ENCODE measurements at regions not wholly inside any gene's neighbourhood (a gene's known extent, or its start where the extent isn't known, plus 50 kb on each side); places are given as distances from the start of the nearest gene placed in this dataset.

DNA sequence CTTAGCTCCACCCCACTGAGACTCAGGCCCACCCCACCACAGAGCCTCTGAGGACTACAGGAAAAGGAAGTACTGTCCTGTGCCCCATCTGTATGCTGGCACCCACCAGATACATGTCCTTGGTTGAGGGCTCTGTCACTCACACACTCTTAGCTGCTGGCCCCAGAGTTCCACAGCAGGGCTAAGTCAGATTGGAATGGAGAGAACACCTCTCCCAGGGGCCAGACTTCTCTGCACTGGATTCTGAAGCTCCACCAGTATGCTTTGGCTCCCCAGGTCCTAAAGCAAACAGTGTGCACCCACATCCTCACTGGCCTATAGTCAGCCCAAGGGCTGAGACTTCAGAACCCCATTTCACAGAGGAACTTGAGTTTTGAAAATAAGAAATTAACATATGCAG is 103.2 kb upstream of the PPP2R2D start:
- H3K27ac Mint-ChIP-seq, result no peak overlapping the region
- TF ChIP-seq, protein P1, sequence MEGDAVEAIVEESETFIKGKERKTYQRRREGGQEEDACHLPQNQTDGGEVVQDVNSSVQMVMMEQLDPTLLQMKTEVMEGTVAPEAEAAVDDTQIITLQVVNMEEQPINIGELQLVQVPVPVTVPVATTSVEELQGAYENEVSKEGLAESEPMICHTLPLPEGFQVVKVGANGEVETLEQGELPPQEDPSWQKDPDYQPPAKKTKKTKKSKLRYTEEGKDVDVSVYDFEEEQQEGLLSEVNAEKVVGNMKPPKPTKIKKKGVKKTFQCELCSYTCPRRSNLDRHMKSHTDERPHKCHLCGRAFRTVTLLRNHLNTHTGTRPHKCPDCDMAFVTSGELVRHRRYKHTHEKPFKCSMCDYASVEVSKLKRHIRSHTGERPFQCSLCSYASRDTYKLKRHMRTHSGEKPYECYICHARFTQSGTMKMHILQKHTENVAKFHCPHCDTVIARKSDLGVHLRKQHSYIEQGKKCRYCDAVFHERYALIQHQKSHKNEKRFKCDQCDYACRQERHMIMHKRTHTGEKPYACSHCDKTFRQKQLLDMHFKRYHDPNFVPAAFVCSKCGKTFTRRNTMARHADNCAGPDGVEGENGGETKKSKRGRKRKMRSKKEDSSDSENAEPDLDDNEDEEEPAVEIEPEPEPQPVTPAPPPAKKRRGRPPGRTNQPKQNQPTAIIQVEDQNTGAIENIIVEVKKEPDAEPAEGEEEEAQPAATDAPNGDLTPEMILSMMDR (IDR thresholded peaks at IDR 0.05), result no peak
- H3K4me3 Mint-ChIP-seq, result no peak overlapping the region
- H3K36me3 Mint-ChIP-seq, result peaks cover 11% of the 10 kb centered on the region
- no peaks in the 10 kb centered on the region for H3K4me1 ChIP-seq (ENCODE audit: control insufficient read depth, insufficient read depth, low read length)
- H3K27ac ChIP-seq (ENCODE audit: low read length), result no peak overlapping the region
- H3K4me1 Mint-ChIP-seq, result no peaks in the 10 kb centered on the region
- H3K27me3 ChIP-seq (ENCODE audit: control insufficient read depth, insufficient read depth, low read length), result no peaks in the 10 kb centered on the region
- no peaks in the 10 kb centered on the region for H3K9me3 ChIP-seq (ENCODE audit: control insufficient read depth, insufficient read depth, low read length)
- no peak for DNase-seq
- intact Hi-C loops (cut with micrococcal nuclease), result no loop called here
- no peaks in the 10 kb centered on the region for H3K36me3 ChIP-seq (ENCODE audit: control insufficient read depth, insufficient read depth, low read length)
- no peak for ATAC-seq
- H3K9me3 Mint-ChIP-seq, result peaks cover 3 to 7% of the 10 kb centered on the region in 2 donors
- H3K4me3 ChIP-seq (ENCODE audit: low read length), result no peak overlapping the region
- peaks cover 14 to 17% of the 10 kb centered on the region in 2 donors for H3K27me3 Mint-ChIP-seq (ENCODE audit: low read depth in 2 of 2)

DNA sequence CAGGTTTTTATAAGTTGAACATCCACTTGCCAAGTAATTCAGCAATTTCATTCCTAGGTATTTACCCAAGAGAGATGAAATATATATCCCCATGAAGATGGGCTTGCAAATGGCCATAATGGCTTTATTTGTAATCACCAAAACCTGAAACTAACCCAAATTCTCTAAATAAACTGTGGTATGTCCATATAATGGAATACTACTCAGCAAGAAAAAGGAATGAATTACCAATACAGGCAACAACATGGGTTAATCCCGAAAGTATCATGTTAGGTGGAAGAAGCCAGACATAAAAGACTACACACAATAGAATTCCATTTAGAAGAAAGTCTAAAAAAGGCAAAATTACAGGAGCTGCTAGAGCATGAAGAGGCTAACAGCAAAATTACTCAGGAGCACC is 101.4 kb upstream of the PPP2R2D start:
- Mint-ChIP-seq H3K9me3 (peaks cover 3 to 7% of the 10 kb centered on the region in 2 donors), H3K36me3 (peaks cover 11% of the 10 kb centered on the region), H3K27me3 (ENCODE audit: low read depth in 2 of 2) (peaks cover 16 to 19% of the 10 kb centered on the region in 2 donors), H3K4me1 (no peaks in the 10 kb centered on the region), H3K27ac (no peak overlapping the region), H3K4me3 (no peak overlapping the region)
- H3K36me3 ChIP-seq (ENCODE audit: control insufficient read depth, insufficient read depth, low read length), result no peaks in the 10 kb centered on the region
- intact Hi-C loops (cut with micrococcal nuclease), result no loop called here
- WGBS (ENCODE audit: insufficient coverage), result no CpG with 5 or more reads among the region's 1 CpG
- H3K4me3 ChIP-seq (ENCODE audit: low read length), result no peak overlapping the region
- H3K4me1 ChIP-seq (ENCODE audit: control insufficient read depth, insufficient read depth, low read length), result no peaks in the 10 kb centered on the region
- TF ChIP-seq, protein P1 (IDR thresholded peaks at IDR 0.05), result no peak
- ATAC-seq (no peak), DNase-seq (no peak)
- no peak overlapping the region for H3K27ac ChIP-seq (ENCODE audit: low read length)
- H3K9me3 ChIP-seq (ENCODE audit: control insufficient read depth, insufficient read depth, low read length), result no peaks in the 10 kb centered on the region
- no peaks in the 10 kb centered on the region for H3K27me3 ChIP-seq (ENCODE audit: control insufficient read depth, insufficient read depth, low read length)

DNA sequence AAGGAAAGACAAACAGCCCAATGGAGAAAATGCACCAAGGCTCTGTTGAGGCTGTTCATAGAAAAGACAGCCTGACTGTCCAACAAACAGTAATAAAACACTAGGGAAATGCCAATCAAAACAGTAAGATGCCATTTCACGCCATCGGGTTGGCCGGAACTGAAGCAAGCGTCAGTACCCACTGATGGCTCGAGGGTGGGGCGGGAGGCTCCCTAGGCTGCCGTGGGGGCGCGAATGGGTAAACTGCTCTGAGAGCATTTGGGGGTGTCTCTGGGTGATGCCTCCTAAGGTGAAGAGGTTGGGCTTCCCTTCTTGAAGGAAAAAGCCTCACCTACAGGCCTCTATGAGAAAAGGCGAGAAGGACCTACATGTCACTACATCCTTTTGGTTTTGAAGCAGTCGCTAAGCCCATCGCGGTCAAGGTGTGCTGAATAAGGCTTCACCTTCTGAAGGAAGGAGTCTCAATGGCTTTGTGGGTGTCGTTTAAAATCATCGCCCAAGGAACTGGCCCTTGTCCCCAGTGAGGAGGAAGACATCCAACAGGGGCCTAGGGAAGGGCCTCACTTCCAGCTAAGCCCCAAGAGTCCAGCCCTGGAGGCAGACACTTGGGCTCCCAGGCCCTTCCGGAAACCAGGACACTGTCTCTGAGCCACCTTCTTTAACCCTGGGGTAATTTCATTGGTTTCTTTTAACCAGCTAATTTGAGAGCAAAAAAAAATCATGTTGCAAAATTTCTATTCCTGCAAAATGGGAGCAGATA is 98.5 kb upstream of the PPP2R2D start:
- Mint-ChIP-seq H3K27me3 (ENCODE audit: low read depth in 2 of 2) (peaks cover 10 to 17% of the 10 kb centered on the region in 2 donors), H3K36me3 (peaks cover 11% of the 10 kb centered on the region), H3K4me1 (no peaks in the 10 kb centered on the region), H3K4me3 (no peak overlapping the region), H3K9me3 (peaks cover 3 to 7% of the 10 kb centered on the region in 2 donors), H3K27ac (no peak overlapping the region)
- ATAC-seq (no peak), DNase-seq (no peak)
- H3K27ac ChIP-seq (ENCODE audit: low read length), result no peak overlapping the region
- 93% methylated on average over 13 of the region's 16 CpGs for WGBS (ENCODE audit: insufficient coverage)
- no peaks in the 10 kb centered on the region for H3K27me3 ChIP-seq (ENCODE audit: control insufficient read depth, insufficient read depth, low read length)
- intact Hi-C loops (cut with micrococcal nuclease), result no loop called here
- TF ChIP-seq, protein P1 (IDR thresholded peaks at IDR 0.05), result no peak
- no peaks in the 10 kb centered on the region for H3K9me3 ChIP-seq (ENCODE audit: control insufficient read depth, insufficient read depth, low read length)
- no peaks in the 10 kb centered on the region for H3K36me3 ChIP-seq (ENCODE audit: control insufficient read depth, insufficient read depth, low read length)
- H3K4me1 ChIP-seq (ENCODE audit: control insufficient read depth, insufficient read depth, low read length), result no peaks in the 10 kb centered on the region
- no peak overlapping the region for H3K4me3 ChIP-seq (ENCODE audit: low read length)

DNA sequence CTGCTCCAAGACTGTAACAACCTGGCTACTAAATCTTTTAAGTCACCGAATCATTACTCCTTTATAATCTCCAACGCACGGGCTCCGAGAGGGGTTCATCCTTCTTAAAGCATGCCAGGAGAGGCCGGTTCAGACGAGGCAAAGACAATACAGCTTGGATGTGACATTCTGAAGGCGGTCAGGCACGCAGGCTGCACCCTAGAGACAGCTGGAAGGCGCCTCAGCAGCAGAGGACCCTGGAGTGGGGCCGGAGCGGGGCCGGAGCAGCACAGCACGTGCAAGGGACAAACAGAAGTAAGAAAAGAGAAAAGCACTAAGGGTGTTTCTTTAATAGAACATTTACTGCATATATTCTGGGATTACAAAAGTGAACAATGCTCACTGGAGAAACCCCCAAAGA is 97.8 kb upstream of the PPP2R2D start:
- WGBS (ENCODE audit: insufficient coverage), result 68% methylated on average over 13 of the region's 13 CpGs
- H3K36me3 ChIP-seq (ENCODE audit: control insufficient read depth, insufficient read depth, low read length), result no peaks in the 10 kb centered on the region
- DNase-seq, result no peak
- TF ChIP-seq, protein P1 (IDR thresholded peaks at IDR 0.05), result no peak
- Mint-ChIP-seq H3K9me3 (peaks cover 3 to 6% of the 10 kb centered on the region in 2 donors), H3K4me1 (no peaks in the 10 kb centered on the region), H3K27me3 (ENCODE audit: low read depth in 2 of 2) (peaks cover 9 to 17% of the 10 kb centered on the region in 2 donors), H3K4me3 (no peak overlapping the region), H3K27ac (no peak overlapping the region), H3K36me3 (peaks cover 11% of the 10 kb centered on the region)
- no peaks in the 10 kb centered on the region for H3K9me3 ChIP-seq (ENCODE audit: control insufficient read depth, insufficient read depth, low read length)
- no peak overlapping the region for H3K4me3 ChIP-seq (ENCODE audit: low read length)
- H3K4me1 ChIP-seq (ENCODE audit: control insufficient read depth, insufficient read depth, low read length), result no peaks in the 10 kb centered on the region
- intact Hi-C loops (cut with micrococcal nuclease), result no loop called here
- no peak overlapping the region for H3K27ac ChIP-seq (ENCODE audit: low read length)
- no peak for ATAC-seq
- no peaks in the 10 kb centered on the region for H3K27me3 ChIP-seq (ENCODE audit: control insufficient read depth, insufficient read depth, low read length)

Measured in natural killer cell (primary cell).